OCI-LY3 (cell line): ENCODE measurements at regions not wholly inside any gene's neighbourhood (a gene's known extent, or its start where the extent isn't known, plus 50 kb on each side); places are given as distances from the start of the nearest gene placed in this dataset.

Experiments used
- CTCF ChIP-seq: fragments of 200-600, 300-600 bp; sonication (generic); IDR thresholded peaks from 2 replicates; pipeline ENCODE4 v1.5.1; 2014; ENCODE audit warnings: antibody characterized with exemption, low read length, low read depth
- EZH2phosphoT487 ChIP-seq: fragments of 200-600 bp; shearing (Covaris generic); IDR thresholded peaks from 2 replicates; pipeline ENCODE4 v1.6.1; 2018; ENCODE audit warnings: antibody characterized with exemption, mixed run types, low read depth

- TF ChIP-seq CTCF (no peak), EZH2phosphoT487 (no peak)
Measured at GRCh38 chr1:29389533-29390041, 153.3 kb downstream of the PTPRU start.
